Pancreas (tissue), 10 donors: ENCODE measurements at regions not wholly inside any gene's neighbourhood (a gene's known extent, or its start where the extent isn't known, plus 50 kb on each side); places are given as distances from the start of the nearest gene placed in this dataset.

Source experiments
- ATAC-seq, 4 donors: fragments of 200-7000 bp; cut with Tn5 transposase; one replicate each; pipeline versions ENCODE4 v1.8.0 to v1.9.1; 2020; ENCODE audit warnings: mild to moderate bottlenecking in 4 of 4, moderate library complexity in 4 of 4
- DNase-seq, 6 donors: peaks; one replicate each; pipeline ENCODE4 v3.0.0-alpha.2; 2020
- FAIRE-seq: peaks from 2 replicates; lab custom pipeline; 2012; peaks lifted over from hg19 to GRCh38; lab: Jason Lieb, UNC
- H3K27ac ChIP-seq, 4 donors: fragments of 200-600 bp; sonication (generic); 1 replicate in 3 of 4; 2 replicates in 1 of 4; pipeline versions ENCODE4 v1.5.0 to v1.8.0; 2020
- H3K27me3 ChIP-seq, 4 donors: fragments of 200-600 bp; one replicate each; pipeline ENCODE4 v1.8.0; 2021
- H3K36me3 ChIP-seq, 3 donors: fragments of 200-600 bp; sonication (generic) in 1 of 3; one replicate each; pipeline versions ENCODE4 v1.5.0 to v1.8.0; 2020 to 2021
- H3K4me1 ChIP-seq, 3 donors: fragments of 200-600 bp; one replicate each; pipeline ENCODE4 v1.8.0; 2021
- H3K4me3 ChIP-seq, 4 donors: fragments of 200-600 bp; sonication (generic) in 2 of 4; one replicate each; pipeline versions ENCODE4 v1.5.0 to v1.8.0; 2020 to 2021
- H3K9me3 ChIP-seq, 4 donors: fragments of 200-600 bp; one replicate each; pipeline ENCODE4 v1.8.0; 2021
- CTCF ChIP-seq, 4 donors: fragments of 200-600 bp; sonication (generic) in 3 of 4; IDR thresholded peaks; one replicate each; pipeline versions ENCODE4 v1.5.0 to v1.8.0; 2021; ENCODE audit warnings: antibody characterized with exemption in 4 of 4
- WGBS, 2 donors: extraction: QIAGEN DNeasy Blood & Tissue Kit; methylation state at CpG; one replicate each; pipeline ENCODE4 v1.1.7; 2013; 5-methylcytosine and 5-hydroxymethylcytosine counted together
- intact Hi-C, 3 donors: fragments of 100-400 bp; cut with DNase I; formaldehyde crosslinking; loops; one replicate each; pipeline versions ENCODE4 v1.11.1 to v1.14.2; 2022
- donor health status: healthy with polysubstance abuse.
- donor health status: DM: no; HTN: no; CAD: no; lungs with moderate emphysema.
- donor health status: DM: no; HTN: no; CAD: no.
- donor health status: control.
- donor health status: control.
- donor health status: Bipolar disorder and iron deficiency.
- donor health status: DM: yes; HTN: yes; CAD: no.
- donor health status: DM: no; HTN: no; CAD: no.
- donor health status: DM: no; HTN: no; CAD: no.
- donor health status: DM: yes; HTN: yes; CAD: no.

DNA sequence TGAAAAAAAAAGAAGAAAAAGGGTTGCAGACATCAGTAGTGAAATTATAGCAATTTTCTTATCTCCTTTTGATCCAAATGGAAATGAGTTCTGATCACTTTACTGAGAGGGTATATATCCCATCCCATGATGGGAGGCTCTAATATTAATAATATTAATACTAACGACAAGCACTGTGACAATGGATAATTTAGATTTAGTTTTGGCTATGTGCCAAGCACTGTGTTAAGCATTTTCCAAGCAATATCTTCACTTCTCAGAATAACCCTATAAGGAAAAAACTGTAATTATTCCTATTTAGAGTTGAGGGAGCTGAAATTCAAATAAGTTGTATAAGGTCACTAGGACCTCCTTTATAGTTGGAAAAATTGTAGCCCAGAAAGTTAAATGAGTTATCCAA is 58.4 kb upstream of the ASTN2 start:
- no peak for FAIRE-seq
- Histone ChIP-seq H3K4me3 (no peak overlapping the region), H3K27ac (no peak overlapping the region), H3K27me3 (no peaks in the 10 kb centered on the region), H3K9me3 (no peaks in the 10 kb centered on the region), H3K4me1 (no peaks in the 10 kb centered on the region), H3K36me3 (no peaks in the 10 kb centered on the region)
- TF ChIP-seq CTCF (IDR thresholded peaks at IDR 0.05), result no peak
- no peak for DNase-seq
- WGBS, 2 donors, result 52 to 55% methylated on average over 1 of the region's 1 CpG
- intact Hi-C loops, result no loop called here
- ATAC-seq, result no peak

GRCh38 chr9:117470902-117471301 is 56.0 kb upstream of the ASTN2 start:
- TF ChIP-seq CTCF (IDR thresholded peaks at IDR 0.05), result no peak
- no peaks in the 10 kb centered on the region for H3K36me3 ChIP-seq
- H3K27ac ChIP-seq, result no peak overlapping the region
- H3K4me1 ChIP-seq, result no peaks in the 10 kb centered on the region
- 13 to 15% methylated on average over 2 of the region's 2 CpGs for WGBS, 2 donors
- DNase-seq (no peak), ATAC-seq (no peak), FAIRE-seq (no peak)
- no peak overlapping the region for H3K4me3 ChIP-seq
- intact Hi-C loops, result no loop called here
- H3K27me3 ChIP-seq, result peaks cover 0 to 3% (median 0%) of the 10 kb centered on the region in 4 donors
- H3K9me3 ChIP-seq, result no peaks in the 10 kb centered on the region

DNA sequence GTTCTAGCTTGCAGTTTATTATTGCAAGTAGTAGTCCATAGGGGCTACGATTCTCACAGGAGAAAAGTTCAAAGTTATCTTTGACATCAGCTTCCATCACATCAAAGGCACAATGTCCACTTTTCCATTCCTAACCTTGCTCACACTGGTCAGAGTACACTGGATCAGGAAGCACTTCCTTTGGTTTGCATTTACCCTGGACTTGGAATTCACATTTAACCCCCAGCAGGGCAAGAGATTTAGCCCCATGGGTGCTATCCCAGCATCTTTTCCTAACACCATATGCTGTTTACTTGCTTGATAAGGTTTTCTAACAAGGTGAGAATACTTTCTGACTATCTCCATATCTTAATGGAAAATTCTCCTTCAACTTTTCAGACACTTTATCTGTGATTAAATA is 55.6 kb upstream of the ASTN2 start:
- no peak overlapping the region for H3K27ac ChIP-seq
- no peak overlapping the region for H3K4me3 ChIP-seq
- no peak for ATAC-seq
- H3K9me3 ChIP-seq, result no peaks in the 10 kb centered on the region
- no peak for TF ChIP-seq CTCF (IDR thresholded peaks at IDR 0.05)
- H3K27me3 ChIP-seq, result peaks cover 0 to 3% (median 0%) of the 10 kb centered on the region in 4 donors
- DNase-seq, result no peak
- WGBS, 2 donors, result 11 to 20% methylated on average over 1 of the region's 1 CpG
- FAIRE-seq, result no peak
- intact Hi-C loops, result no loop called here
- no peaks in the 10 kb centered on the region for H3K36me3 ChIP-seq
- no peaks in the 10 kb centered on the region for H3K4me1 ChIP-seq

DNA sequence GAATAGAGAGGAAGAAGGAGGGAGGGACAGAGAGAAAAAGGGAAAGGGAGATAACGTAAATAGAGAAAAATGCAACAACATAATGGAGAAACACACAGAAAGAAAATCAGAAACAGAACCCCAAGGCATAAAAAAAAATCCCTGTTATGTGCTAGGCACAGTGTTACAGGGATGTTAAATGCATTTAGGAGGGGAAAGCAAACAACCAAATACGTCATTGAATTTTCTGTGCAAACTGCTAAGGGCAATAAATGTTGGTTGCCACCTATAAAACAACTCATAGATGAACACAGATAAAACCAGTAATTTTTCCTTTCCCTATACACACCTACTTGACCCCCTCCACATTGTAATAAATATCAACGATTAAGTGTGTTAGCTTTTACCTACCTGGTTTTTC is 51.3 kb upstream of the ASTN2 start:
- 61 to 65% methylated on average over 3 of the region's 3 CpGs for WGBS, 2 donors
- TF ChIP-seq CTCF (IDR thresholded peaks at IDR 0.05), result no peak
- H3K4me3 ChIP-seq, result no peak overlapping the region
- no peaks in the 10 kb centered on the region for H3K9me3 ChIP-seq
- DNase-seq (no peak), ATAC-seq (no peak), FAIRE-seq (no peak)
- intact Hi-C loops, result no loop called here
- H3K4me1 ChIP-seq, result no peaks in the 10 kb centered on the region
- no peak overlapping the region for H3K27ac ChIP-seq
- peaks cover 0 to 3% (median 0%) of the 10 kb centered on the region in 4 donors for H3K27me3 ChIP-seq
- no peaks in the 10 kb centered on the region for H3K36me3 ChIP-seq

- FAIRE-seq, result no peak
- no peak for DNase-seq
- Histone ChIP-seq H3K4me1 (no peaks in the 10 kb centered on the region), H3K9me3 (no peaks in the 10 kb centered on the region), H3K4me3 (no peak overlapping the region), H3K36me3 (no peaks in the 10 kb centered on the region), H3K27me3 (peaks cover 0 to 3% (median 0%) of the 10 kb centered on the region in 4 donors), H3K27ac (no peak overlapping the region)
- no peak for TF ChIP-seq CTCF (IDR thresholded peaks at IDR 0.05)
- WGBS, 2 donors, result 57 to 80% methylated on average over 4 of the region's 4 CpGs
- intact Hi-C loops, result no loop called here
- no peak for ATAC-seq
Measured at GRCh38 chr9:117465706-117466105, 50.8 kb upstream of the ASTN2 start.
